ENCODE measurements at regions not wholly inside any gene's neighbourhood (a gene's known extent, or its start where the extent isn't known, plus 50 kb on each side); places are given as distances from the start of the nearest gene placed in this dataset.
"Not testable (repeated sequence)": the region's sequence is repeated elsewhere in the genome, so short reads cannot be mapped to it uniquely, and the experiment has no call there.

DNA sequence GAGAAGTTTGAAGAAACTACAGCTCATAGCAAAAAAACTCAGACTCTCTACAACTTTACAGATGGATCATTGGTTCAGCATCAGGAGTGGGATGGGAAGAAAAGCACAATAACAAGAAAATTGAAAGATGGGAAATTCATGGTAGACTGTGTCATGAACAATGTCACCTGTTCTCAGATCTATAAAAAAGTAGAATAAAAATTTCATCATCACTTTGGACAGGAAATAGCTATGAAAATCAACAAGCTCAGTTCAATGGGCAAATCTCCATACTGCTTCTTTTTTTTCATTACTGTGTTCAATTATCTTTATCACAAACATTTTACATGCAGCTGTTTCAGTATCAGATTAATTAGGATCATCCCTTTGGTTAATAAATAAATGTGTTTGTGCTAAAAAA lies 76.5 kb upstream of the RAPGEF2 start:
- Histone ChIP-seq H3K9me3 (ENCODE audit: low read length) (no peaks in the 10 kb centered on the region), H2AFZ (ENCODE audit: low read depth, low read length) (no peak overlapping the region), H3K27me3 (ENCODE audit: insufficient read depth, low read length) (no peaks in the 10 kb centered on the region), H3K36me3 (ENCODE audit: insufficient read depth, low read length) (no peaks in the 10 kb centered on the region), H3K4me1 (ENCODE audit: insufficient read depth, low read length) (peaks cover 7% of the 10 kb centered on the region), H3K4me3 (ENCODE audit: low read length) (no peak overlapping the region)

GRCh38 chr4:159027535-159027934 lies 75.3 kb upstream of the RAPGEF2 start:
- Histone ChIP-seq H3K4me3 (ENCODE audit: low read length) (no peak overlapping the region), H2AFZ (ENCODE audit: low read depth, low read length) (no peak overlapping the region), H3K4me1 (ENCODE audit: insufficient read depth, low read length) (peaks cover under 1% of the 10 kb centered on the region), H3K9me3 (ENCODE audit: low read length) (no peaks in the 10 kb centered on the region), H3K36me3 (ENCODE audit: insufficient read depth, low read length) (no peaks in the 10 kb centered on the region), H3K27me3 (ENCODE audit: insufficient read depth, low read length) (no peaks in the 10 kb centered on the region)

DNA sequence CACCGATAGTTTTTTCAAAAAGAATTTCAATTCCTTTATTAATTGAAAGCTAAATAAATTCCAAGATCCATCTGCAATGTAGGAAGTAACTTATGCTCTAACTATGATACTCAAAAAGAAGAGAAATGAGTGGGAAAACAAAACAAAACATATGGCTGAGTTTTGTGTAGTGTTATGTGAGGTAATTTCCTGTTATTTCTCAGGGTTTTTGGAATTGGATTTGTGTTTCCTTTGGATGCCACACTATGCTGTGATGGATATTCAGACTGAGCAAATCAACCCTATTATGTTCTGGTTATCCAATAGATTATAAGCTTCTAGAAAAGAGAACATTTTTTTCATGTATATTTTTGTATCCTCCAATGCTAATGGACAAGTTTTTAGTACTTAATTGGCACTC lies 73.4 kb upstream of the RAPGEF2 start:
- Histone ChIP-seq H2AFZ (ENCODE audit: low read depth, low read length) (no peak overlapping the region), H3K4me3 (ENCODE audit: low read length) (no peak overlapping the region), H3K36me3 (ENCODE audit: insufficient read depth, low read length) (no peaks in the 10 kb centered on the region), H3K27me3 (ENCODE audit: insufficient read depth, low read length) (no peaks in the 10 kb centered on the region), H3K4me1 (ENCODE audit: insufficient read depth, low read length) (peaks cover 11% of the 10 kb centered on the region), H3K9me3 (ENCODE audit: low read length) (no peaks in the 10 kb centered on the region)

DNA sequence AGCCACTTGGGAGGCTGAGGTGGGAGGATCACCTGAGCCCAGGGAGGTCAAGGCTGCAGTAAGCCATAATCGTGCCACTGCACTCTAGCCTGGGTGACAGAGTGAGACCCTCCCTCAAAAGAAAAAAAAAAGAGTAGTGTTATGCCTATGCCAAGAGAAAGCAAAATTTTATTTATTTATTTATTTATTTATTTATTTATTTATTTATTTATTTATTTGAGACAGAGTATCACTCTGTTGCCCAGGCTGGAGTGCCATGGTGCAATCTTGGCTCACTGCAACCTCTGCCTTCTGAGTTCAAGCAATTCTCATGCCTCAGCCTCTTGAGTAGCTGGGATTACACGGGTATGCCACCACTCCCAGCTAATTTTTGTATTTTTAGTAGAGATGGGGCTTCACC lies 72.6 kb upstream of the RAPGEF2 start:
- H3K27me3 ChIP-seq (ENCODE audit: insufficient read depth, low read length); H3K4me3 ChIP-seq (ENCODE audit: low read length); H2AFZ ChIP-seq (ENCODE audit: low read depth, low read length); H3K9me3 ChIP-seq (ENCODE audit: low read length); H3K36me3 ChIP-seq (ENCODE audit: insufficient read depth, low read length): not testable (repeated sequence)
- peaks cover 11% of the 10 kb centered on the region for H3K4me1 ChIP-seq (ENCODE audit: insufficient read depth, low read length)

DNA sequence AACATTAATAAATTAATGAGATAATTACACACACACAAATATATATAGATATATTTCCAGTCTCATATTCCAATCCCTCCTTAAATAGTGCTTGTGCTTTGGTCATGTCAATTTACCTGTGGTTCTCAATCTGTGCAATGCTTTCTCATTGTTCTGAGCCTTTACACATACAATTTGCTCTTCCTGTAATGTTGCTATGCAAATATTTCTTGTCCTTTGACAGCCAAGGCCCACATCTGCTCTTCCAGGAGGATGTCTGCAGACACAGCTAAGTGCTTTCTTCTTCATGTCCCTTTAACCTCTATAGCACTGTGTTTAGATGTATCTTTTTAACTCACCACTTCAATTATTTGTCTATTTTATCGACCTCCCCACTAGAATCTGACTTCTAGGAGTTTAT lies 67.3 kb upstream of the RAPGEF2 start:
- Histone ChIP-seq H3K36me3 (ENCODE audit: insufficient read depth, low read length) (no peaks in the 10 kb centered on the region), H3K4me3 (ENCODE audit: low read length) (no peak overlapping the region), H3K9me3 (ENCODE audit: low read length) (no peaks in the 10 kb centered on the region), H2AFZ (ENCODE audit: low read depth, low read length) (no peak overlapping the region), H3K27me3 (ENCODE audit: insufficient read depth, low read length) (no peaks in the 10 kb centered on the region), H3K4me1 (ENCODE audit: insufficient read depth, low read length) (peaks cover 14% of the 10 kb centered on the region)

GRCh38 chr4:159038536-159038935 lies 64.3 kb upstream of the RAPGEF2 start:
- Histone ChIP-seq H3K4me1 (ENCODE audit: insufficient read depth, low read length) (peaks cover 4% of the 10 kb centered on the region), H2AFZ (ENCODE audit: low read depth, low read length) (no peak overlapping the region), H3K27me3 (ENCODE audit: insufficient read depth, low read length) (no peaks in the 10 kb centered on the region), H3K36me3 (ENCODE audit: insufficient read depth, low read length) (no peaks in the 10 kb centered on the region), H3K9me3 (ENCODE audit: low read length) (no peaks in the 10 kb centered on the region), H3K4me3 (ENCODE audit: low read length) (no peak overlapping the region)

DNA sequence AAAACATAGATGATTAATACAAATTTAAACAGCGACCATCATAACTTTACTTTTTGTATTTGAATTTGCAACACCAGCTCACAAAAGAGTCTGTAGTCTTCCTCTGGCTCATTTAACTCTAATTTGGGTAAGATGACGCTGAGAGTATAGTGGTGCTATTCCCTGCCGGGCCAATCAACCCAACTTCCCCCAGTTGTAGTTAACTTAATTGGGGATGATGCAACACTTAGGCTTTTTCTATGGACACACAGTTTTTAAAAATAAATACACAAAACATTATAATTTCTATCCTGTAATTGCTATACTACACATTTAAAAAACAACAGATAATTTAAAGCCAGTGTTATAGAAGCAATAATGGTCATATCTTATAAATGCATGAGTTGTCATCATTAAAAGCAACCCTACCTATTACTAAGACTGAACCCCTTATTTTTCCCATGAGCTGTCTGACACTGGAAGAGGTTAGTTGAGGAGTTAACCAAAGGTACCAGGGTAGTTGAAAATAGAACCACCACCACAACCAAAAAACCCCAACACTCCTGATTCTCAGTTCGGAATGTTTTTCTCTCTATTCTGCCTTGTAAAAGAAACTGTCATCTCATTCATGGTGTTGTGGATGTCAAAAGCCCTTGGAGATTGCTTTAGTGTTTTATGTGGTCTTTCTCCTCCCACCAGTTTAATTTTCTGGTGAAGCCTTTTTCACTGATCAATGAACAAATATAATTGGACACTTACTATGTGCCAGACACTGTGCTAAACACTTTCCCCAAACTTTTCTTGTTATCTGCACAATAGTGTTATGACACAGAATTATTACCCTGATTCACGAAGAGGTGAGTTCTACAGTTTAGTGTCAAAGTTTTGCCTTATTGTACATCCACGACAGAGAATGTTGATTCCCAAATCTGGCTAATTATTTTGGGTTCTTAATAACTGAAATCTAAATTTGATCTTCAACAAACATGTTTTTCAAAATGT lies 61.5 kb upstream of the RAPGEF2 start:
- Histone ChIP-seq H3K4me1 (ENCODE audit: insufficient read depth, low read length) (peaks cover 3% of the 10 kb centered on the region), H2AFZ (ENCODE audit: low read depth, low read length) (no peak overlapping the region), H3K4me3 (ENCODE audit: low read length) (no peak overlapping the region), H3K9me3 (ENCODE audit: low read length) (no peaks in the 10 kb centered on the region), H3K27me3 (ENCODE audit: insufficient read depth, low read length) (no peaks in the 10 kb centered on the region), H3K36me3 (ENCODE audit: insufficient read depth, low read length) (no peaks in the 10 kb centered on the region)

- H3K36me3 ChIP-seq (ENCODE audit: insufficient read depth, low read length), result no peaks in the 10 kb centered on the region
- H3K9me3 ChIP-seq (ENCODE audit: low read length), result no peaks in the 10 kb centered on the region
- no peaks in the 10 kb centered on the region for H3K27me3 ChIP-seq (ENCODE audit: insufficient read depth, low read length)
- H2AFZ ChIP-seq (ENCODE audit: low read depth, low read length), result no peak overlapping the region
- H3K4me1 ChIP-seq (ENCODE audit: insufficient read depth, low read length), result peaks cover 3% of the 10 kb centered on the region
- H3K4me3 ChIP-seq (ENCODE audit: low read length), result no peak overlapping the region
Measured at GRCh38 chr4:159042097-159042605, 60.7 kb upstream of the RAPGEF2 start.

- H3K4me3 ChIP-seq (ENCODE audit: low read length), result no peak overlapping the region
- H3K27me3 ChIP-seq (ENCODE audit: insufficient read depth, low read length), result no peaks in the 10 kb centered on the region
- H3K4me1 ChIP-seq (ENCODE audit: insufficient read depth, low read length), result peaks cover 5% of the 10 kb centered on the region
- no peaks in the 10 kb centered on the region for H3K9me3 ChIP-seq (ENCODE audit: low read length)
- no peak overlapping the region for H2AFZ ChIP-seq (ENCODE audit: low read depth, low read length)
- H3K36me3 ChIP-seq (ENCODE audit: insufficient read depth, low read length), result no peaks in the 10 kb centered on the region
Measured at GRCh38 chr4:159042868-159043267, 60.0 kb upstream of the RAPGEF2 start.

DNA sequence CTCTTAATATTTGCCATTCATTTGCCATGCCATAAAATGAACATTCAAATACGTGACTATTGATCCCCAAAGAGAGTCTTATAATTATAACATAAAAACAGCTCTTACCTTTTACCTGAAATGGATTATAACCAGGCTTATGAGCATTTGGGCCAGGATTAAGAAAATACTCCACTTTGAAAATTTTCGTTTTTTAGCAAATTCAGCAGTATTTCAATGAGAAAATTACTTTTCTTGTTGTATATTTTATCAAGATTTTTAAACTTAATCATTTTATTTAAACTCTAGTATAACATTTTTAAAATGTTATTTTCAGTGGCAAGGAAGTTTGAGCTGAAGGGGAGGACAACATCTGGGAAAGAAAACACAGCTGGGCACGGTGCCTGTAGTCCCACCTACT lies 59.0 kb upstream of the RAPGEF2 start:
- Histone ChIP-seq H3K36me3 (ENCODE audit: insufficient read depth, low read length) (no peaks in the 10 kb centered on the region), H3K9me3 (ENCODE audit: low read length) (no peaks in the 10 kb centered on the region), H3K4me3 (ENCODE audit: low read length) (no peak overlapping the region), H3K4me1 (ENCODE audit: insufficient read depth, low read length) (peaks cover 11% of the 10 kb centered on the region), H3K27me3 (ENCODE audit: insufficient read depth, low read length) (no peaks in the 10 kb centered on the region), H2AFZ (ENCODE audit: low read depth, low read length) (no peak overlapping the region)

DNA sequence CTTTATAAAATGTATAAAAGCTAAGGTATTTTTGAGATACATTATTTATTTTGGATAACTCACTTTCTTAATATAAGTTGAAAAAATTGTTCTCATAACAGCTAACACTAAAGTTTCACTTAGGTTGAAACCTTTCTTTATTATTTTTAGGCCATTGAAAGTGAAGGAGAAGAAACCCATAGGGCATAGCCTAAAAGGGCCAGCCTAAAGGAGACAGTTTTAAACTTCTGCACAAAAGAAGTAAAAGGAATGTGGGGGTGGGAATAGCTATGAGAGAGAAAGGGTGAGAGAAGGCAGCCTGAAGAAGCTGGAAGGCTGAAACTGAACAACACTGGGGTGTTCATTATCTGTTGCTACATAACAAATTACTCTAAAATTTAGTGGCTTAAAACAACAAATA lies 57.6 kb upstream of the RAPGEF2 start:
- peaks cover 8% of the 10 kb centered on the region for H3K4me1 ChIP-seq (ENCODE audit: insufficient read depth, low read length)
- no peaks in the 10 kb centered on the region for H3K27me3 ChIP-seq (ENCODE audit: insufficient read depth, low read length)
- no peak overlapping the region for H2AFZ ChIP-seq (ENCODE audit: low read depth, low read length)
- no peaks in the 10 kb centered on the region for H3K36me3 ChIP-seq (ENCODE audit: insufficient read depth, low read length)
- no peaks in the 10 kb centered on the region for H3K9me3 ChIP-seq (ENCODE audit: low read length)
- no peak overlapping the region for H3K4me3 ChIP-seq (ENCODE audit: low read length)

DNA sequence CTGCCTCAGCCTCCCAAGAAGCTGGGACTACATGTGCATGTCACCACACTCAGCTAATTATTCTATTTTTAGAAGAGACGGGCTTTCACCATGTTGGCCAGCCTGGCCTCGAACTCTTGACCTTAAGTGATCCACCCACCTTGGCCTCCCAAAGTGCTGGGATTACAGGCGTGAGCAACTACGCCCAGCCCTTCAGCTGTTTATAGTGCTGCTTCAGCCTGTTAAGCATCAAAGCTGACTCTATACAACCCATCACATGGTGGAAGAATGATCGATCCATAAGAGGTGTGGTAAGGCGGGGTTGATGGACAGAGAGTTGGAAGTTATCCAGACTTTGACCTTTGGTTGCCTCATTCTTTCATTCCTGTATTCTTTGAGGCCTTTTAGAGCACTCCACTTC lies 56.2 kb upstream of the RAPGEF2 start:
- H3K4me3 ChIP-seq (ENCODE audit: low read length), result no peak overlapping the region
- no peaks in the 10 kb centered on the region for H3K36me3 ChIP-seq (ENCODE audit: insufficient read depth, low read length)
- no peaks in the 10 kb centered on the region for H3K27me3 ChIP-seq (ENCODE audit: insufficient read depth, low read length)
- H3K9me3 ChIP-seq (ENCODE audit: low read length), result no peaks in the 10 kb centered on the region
- peaks cover 9% of the 10 kb centered on the region for H3K4me1 ChIP-seq (ENCODE audit: insufficient read depth, low read length)
- no peak overlapping the region for H2AFZ ChIP-seq (ENCODE audit: low read depth, low read length)

DNA sequence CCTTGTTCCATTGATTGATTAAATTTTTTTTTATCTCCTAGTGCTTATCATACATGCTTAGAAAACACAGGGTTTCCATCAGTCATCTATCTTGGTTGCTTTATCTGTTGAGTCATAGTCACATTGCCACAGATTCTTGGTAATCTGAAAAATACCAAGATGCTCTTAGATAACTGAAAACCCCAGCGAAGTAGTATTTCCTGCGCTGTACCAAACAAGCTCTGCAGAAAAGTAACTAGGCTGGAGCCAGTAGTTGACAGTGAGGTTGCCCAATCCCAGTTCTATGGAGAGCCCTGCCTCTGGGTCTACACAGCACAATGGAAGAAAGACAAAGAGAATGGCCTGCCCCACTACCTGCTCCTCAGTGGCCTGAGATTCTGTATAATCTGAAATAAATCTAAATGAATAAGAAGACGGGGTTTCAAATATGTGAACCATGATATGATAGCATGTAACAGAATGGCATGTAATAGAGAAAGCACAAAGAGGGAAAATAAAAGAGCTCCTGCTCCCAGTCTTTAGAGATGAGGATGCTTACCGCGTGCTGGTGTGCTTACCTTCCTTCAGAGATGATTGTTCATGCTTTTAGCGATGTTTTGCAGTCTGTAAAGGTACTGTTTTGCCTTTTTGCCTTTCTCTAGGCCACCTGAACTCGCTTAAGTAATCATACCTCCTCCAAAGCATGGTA lies 55.3 kb upstream of the RAPGEF2 start:
- Histone ChIP-seq H3K4me1 (ENCODE audit: insufficient read depth, low read length) (peaks cover 12% of the 10 kb centered on the region), H2AFZ (ENCODE audit: low read depth, low read length) (no peak overlapping the region), H3K4me3 (ENCODE audit: low read length) (no peak overlapping the region), H3K36me3 (ENCODE audit: insufficient read depth, low read length) (no peaks in the 10 kb centered on the region), H3K27me3 (ENCODE audit: insufficient read depth, low read length) (no peaks in the 10 kb centered on the region), H3K9me3 (ENCODE audit: low read length) (no peaks in the 10 kb centered on the region)
